Ovary (tissue), 7 donors: ENCODE measurements at regions not wholly inside any gene's neighbourhood (a gene's known extent, or its start where the extent isn't known, plus 50 kb on each side); places are given as distances from the start of the nearest gene placed in this dataset.

Experiments used
- DNase-seq, 5 donors: peaks; one replicate each; pipeline ENCODE4 v3.0.0-alpha.2; 2019 to 2020
- H3K27ac ChIP-seq, 2 donors: fragments of 200-600 bp; one replicate each; pipeline versions ENCODE4 v1.5.1 to v1.8.0; 2019 to 2022
- H3K27me3 ChIP-seq: fragments of 200-600 bp; one replicate; pipeline ENCODE4 v1.8.0; 2022
- H3K36me3 ChIP-seq: fragments of 200-600 bp; sonication (generic); one replicate; pipeline ENCODE4 v1.5.1; 2019
- H3K4me1 ChIP-seq: one replicate; pipeline ENCODE4 v1.8.1; 2013; ENCODE audit warnings: mild to moderate bottlenecking, moderate library complexity; ENCODE audit not compliant: insufficient read depth
- H3K4me3 ChIP-seq: fragments of 200-600 bp; sonication (generic); one replicate; pipeline ENCODE4 v1.5.1; 2017
- H3K9me3 ChIP-seq, 2 donors: fragments of 200-600 bp in 1 of 2; sonication (generic) in 1 of 2; one replicate each; pipeline versions ENCODE4 v1.5.1 to v1.8.1; 2013 to 2019; ENCODE audit warnings: mild to moderate bottlenecking in 1 of 2, moderate library complexity in 1 of 2
- CTCF ChIP-seq, 3 donors: fragments of 450-650 bp in 2 of 3; fragments of 200-600 bp in 1 of 3; IDR thresholded peaks; one replicate each; pipeline versions ENCODE4 v1.5.1 to v1.8.0; 2016 to 2022; ENCODE audit warnings: antibody characterized with exemption in 3 of 3, mild to moderate bottlenecking in 1 of 3
- EP300 ChIP-seq: sonication (generic); formaldehyde crosslinking; IDR thresholded peaks from one replicate; pipeline ENCODE4 v1.6.1; 2017; ENCODE audit warnings: antibody characterized with exemption
- POLR2A ChIP-seq: fragments of 450-650 bp; IDR thresholded peaks from one replicate; pipeline ENCODE4 v1.6.1; 2017; ENCODE audit warnings: antibody characterized with exemption, mild to moderate bottlenecking, moderate library complexity
- WGBS, 3 donors: extraction: QIAGEN DNeasy Blood & Tissue Kit in 1 of 3; methylation state at CpG; one replicate each; pipeline versions ENCODE4 v1.1.5 to v1.1.7; 2013 to 2017; 5-methylcytosine and 5-hydroxymethylcytosine counted together
- intact Hi-C, 4 donors: fragments of 100-400 bp; cut with DNase I; formaldehyde crosslinking; loops; one replicate each; pipeline versions ENCODE4 v1.11.0 to v1.15.1; 2022 to 2023
- donor health status: DM: no; HTN: no; CAD: no; lungs with moderate emphysema.
- donor health status: DM: no; HTN: no; CAD: no.
- donor health status: Bipolar disorder and iron deficiency.
- donor health status: DM: no; HTN: no; CAD: no.
- donor health status: DM: yes; HTN: yes; CAD: no.

- WGBS, 3 donors: 80 to 87% (median 85%) methylated on average over 2 of the region's 2 CpGs
- H3K27me3 ChIP-seq: no peaks in the 10 kb centered on the region
- intact Hi-C loops: no loop called here
- DNase-seq: no peak
- H3K4me1 ChIP-seq: no peaks in the 10 kb centered on the region
- TF ChIP-seq EP300 (no peak), POLR2A (no peak), CTCF (IDR thresholded peaks at IDR 0.05) (no peak)
- no peaks in the 10 kb centered on the region for H3K36me3 ChIP-seq
- H3K27ac ChIP-seq: no peak overlapping the region
- H3K9me3 ChIP-seq: no peaks in the 10 kb centered on the region
- H3K4me3 ChIP-seq: no peak overlapping the region
These were observed 179.1 kb upstream of the SPRED2 start for GRCh38 chr2:65611488-65611887.

GRCh38 chr2:65608916-65609315, 176.5 kb upstream of the SPRED2 start:
- H3K36me3 ChIP-seq: no peaks in the 10 kb centered on the region
- intact Hi-C loops: no loop called here
- no peaks in the 10 kb centered on the region for H3K27me3 ChIP-seq
- no peaks in the 10 kb centered on the region for H3K9me3 ChIP-seq
- DNase-seq: no peak
- TF ChIP-seq POLR2A (no peak), CTCF (IDR thresholded peaks at IDR 0.05) (no peak), EP300 (no peak)
- WGBS, 3 donors: 39 to 75% (median 50%) methylated on average over 14 of the region's 14 CpGs
- H3K4me1 ChIP-seq: no peaks in the 10 kb centered on the region
- no peak overlapping the region for H3K4me3 ChIP-seq
- no peak overlapping the region for H3K27ac ChIP-seq

- 17 to 39% (median 19%) methylated on average over 5 of the region's 5 CpGs for whole genome bisulfite sequencing, 3 donors
- intact Hi-C loops: no loop called here
- H3K4me3 ChIP-seq: no peak overlapping the region
These were observed 176.1 kb upstream of the SPRED2 start for GRCh38 chr2:65608466-65608865.

GRCh38 chr2:65607662-65608305, 175.4 kb upstream of the SPRED2 start:
- Histone ChIP-seq H3K27ac (no peak overlapping the region), H3K27me3 (no peaks in the 10 kb centered on the region), H3K36me3 (no peaks in the 10 kb centered on the region), H3K4me1 (no peaks in the 10 kb centered on the region), H3K9me3 (no peaks in the 10 kb centered on the region), H3K4me3 (no peak overlapping the region)
- intact Hi-C loops: no loop called here
- whole genome bisulfite sequencing, 3 donors: 52 to 69% (median 63%) methylated on average over 14 of the region's 14 CpGs
- DNase-seq: no peak
- TF ChIP-seq POLR2A (no peak), EP300 (no peak), CTCF (IDR thresholded peaks at IDR 0.05) (no peak)

More at GRCh38 chr2:65608466-65608865, 176.1 kb upstream of the SPRED2 start:
- no peaks in the 10 kb centered on the region for H3K36me3 ChIP-seq
- TF ChIP-seq EP300 (no peak), POLR2A (no peak), CTCF (IDR thresholded peaks at IDR 0.05) (no peak)
- DNase-seq: no peak
- no peaks in the 10 kb centered on the region for H3K4me1 ChIP-seq
- no peaks in the 10 kb centered on the region for H3K27me3 ChIP-seq
- H3K27ac ChIP-seq: no peak overlapping the region
- no peaks in the 10 kb centered on the region for H3K9me3 ChIP-seq

- no peak overlapping the region for H3K27ac ChIP-seq
- no peaks in the 10 kb centered on the region for H3K27me3 ChIP-seq
- H3K4me1 ChIP-seq: no peaks in the 10 kb centered on the region
- DNase-seq: no peak
- H3K36me3 ChIP-seq: no peaks in the 10 kb centered on the region
- intact Hi-C loops: no loop called here
- H3K4me3 ChIP-seq: no peak overlapping the region
- H3K9me3 ChIP-seq: no peaks in the 10 kb centered on the region
- TF ChIP-seq POLR2A (no peak), CTCF (IDR thresholded peaks at IDR 0.05) (no peak), EP300 (no peak)
These were observed 173.3 kb upstream of the SPRED2 start for GRCh38 chr2:65605743-65606058.
